Stimulated activated CD4-positive, alpha-beta T cell treated with anti-CD3 and anti-CD28 coated beads, TNF-alpha, amount 100 ng/mL, for 24 hours (primary cell): ENCODE measurements at regions not wholly inside any gene's neighbourhood (a gene's known extent, or its start where the extent isn't known, plus 50 kb on each side); places are given as distances from the start of the nearest gene placed in this dataset.

Experiments used
- DNase-seq, 3 experiments: peaks; one replicate each; pipeline ENCODE4 v3.0.0-alpha.2; 2020; ENCODE audit warnings: low read depth in 3 of 3

GRCh38 chr10:64502936-64503335, 981.7 kb downstream of the REEP3 start:
- DNase-seq: no peak

GRCh38 chr10:64503429-64503828, 982.2 kb downstream of the REEP3 start:
- DNase-seq: no peak

DNA sequence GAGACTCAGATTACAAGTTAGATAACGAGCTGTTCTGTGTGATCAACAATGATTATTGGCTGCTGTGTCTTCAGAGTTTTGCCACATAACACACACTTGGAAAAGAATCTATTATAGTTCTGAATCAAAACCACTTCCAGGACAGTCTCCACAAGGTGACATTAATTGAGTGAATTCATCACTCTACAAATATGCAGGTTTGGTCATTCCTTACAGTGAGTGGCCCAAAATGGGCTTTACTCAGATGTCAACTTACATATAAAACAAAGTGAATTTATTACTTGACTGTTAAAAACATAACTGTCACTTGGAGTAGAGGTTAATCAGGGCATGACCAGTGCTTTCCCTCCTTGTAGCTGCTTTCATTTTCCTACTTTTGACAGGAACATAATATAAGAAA, 984.3 kb downstream of the REEP3 start:
- DNase-seq: no peak

DNA sequence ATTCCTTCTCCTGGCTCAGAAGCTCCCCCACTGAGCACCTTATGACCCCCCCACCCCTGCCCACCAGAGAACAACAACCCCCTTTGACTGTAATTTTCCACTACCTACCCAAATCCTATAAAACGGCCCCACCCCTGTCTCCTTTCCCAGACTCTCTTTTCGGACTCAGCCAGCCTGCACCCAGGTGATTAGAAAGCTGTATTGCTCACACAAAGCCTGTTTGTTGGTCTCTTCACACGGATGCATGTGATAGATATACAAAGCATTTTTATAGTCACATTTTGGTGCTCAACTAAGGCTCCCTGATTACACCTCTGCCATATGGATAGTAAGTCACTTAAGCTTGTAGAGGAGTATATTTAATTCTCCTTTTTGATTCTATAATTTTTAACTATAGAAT, 985.8 kb downstream of the REEP3 start:
- DNase-seq: no peak

DNA sequence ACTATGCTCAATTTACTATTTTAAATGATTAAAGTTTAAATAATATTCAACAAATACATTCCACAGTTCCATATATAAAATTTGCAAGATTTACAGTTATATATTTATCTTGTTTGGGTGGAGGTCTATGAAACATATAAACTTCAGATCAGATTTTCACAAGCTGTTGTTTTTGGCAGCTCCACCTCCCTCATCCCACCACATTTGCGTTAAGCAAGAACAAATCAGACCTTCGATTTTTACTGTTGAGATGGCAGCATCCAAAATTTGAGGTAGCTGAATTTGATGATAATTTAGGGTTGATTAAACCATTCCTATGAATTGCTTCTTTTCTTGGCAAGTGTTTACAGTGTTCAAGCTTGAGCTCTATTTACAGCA, 986.4 kb downstream of the REEP3 start:
- no peak for DNase-seq

DNA sequence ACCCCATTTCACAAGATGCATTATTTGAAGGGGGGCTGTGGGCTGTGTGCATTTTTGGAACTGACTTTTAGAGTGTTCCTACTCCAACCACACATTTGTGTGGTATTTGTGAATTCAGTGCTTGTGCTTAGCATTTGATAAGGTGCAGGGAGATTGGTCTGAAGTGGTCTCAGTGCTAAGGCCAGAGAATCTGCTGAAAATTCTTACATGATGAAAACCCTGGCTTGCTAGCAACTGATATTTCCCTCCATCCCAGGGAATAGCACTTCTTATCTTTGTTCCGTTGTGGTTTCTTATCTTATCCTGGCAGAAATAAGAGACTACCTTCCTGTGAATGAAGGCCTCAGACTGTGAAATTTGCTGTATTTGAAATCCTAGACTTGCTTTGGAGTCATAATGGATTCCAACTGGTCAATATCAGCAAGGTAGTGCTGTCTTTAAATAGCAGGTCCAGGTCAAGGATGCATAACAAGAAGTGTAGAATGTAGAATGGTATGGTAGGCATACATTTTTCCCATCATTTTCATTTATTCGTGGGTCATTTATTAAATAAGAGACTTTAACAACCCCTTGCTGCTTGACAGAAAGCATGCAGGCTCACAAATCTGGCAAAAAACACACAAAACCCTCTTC, 986.9 kb downstream of the REEP3 start:
- DNase-seq: no peak

DNA sequence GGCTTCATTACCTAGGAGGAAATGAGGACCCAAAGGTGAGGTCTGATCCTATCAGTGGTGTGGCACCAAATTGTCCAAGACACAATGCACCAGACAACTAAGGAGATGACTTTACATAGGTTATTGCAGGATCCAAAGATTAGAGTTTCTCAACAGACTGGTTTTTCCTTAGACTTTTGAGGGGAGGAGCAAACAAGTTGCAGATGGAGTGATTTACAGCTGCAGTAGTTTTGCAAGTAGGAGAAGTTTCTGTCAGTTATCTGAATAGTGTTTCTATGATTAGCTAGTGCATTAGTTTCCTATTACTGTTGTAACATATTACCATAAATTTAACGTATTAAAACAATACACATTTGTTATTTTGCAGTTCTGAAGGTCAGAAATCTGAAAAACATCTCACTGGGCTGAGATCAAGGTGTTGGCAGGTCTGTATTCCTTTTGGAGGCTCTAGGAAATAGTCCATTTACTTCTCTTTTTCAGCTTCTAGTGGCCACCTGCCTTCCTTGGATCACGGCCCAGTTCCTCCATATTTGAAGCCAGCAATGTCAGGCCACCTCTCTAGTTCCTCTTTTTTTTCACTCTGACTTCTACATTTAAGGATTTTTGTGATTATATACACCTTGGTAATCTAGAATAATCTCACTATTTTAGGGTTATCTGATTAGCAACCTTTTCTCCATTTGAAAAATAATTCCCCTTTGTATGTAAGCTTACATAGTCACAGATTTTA, 994.9 kb downstream of the REEP3 start:
- no peak for DNase-seq

DNA sequence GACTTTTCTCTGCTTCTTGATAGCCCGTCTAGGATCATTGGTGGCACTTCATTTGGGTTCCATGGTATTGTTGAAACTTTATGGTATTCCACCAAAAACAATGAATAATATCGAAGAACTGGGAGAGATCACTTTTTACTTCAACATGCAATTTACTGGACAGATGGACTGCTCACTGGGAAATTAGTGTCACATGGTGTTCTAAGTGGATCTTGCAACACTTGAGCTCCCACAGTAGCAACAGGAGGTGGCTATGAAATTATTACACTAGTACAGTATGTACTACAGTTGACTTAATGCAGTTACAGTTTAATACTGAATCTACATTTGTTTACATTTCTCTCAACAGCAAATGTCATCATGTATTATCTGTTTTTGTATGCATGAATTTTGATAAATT, 997.3 kb downstream of the REEP3 start:
- DNase-seq: no peak

DNA sequence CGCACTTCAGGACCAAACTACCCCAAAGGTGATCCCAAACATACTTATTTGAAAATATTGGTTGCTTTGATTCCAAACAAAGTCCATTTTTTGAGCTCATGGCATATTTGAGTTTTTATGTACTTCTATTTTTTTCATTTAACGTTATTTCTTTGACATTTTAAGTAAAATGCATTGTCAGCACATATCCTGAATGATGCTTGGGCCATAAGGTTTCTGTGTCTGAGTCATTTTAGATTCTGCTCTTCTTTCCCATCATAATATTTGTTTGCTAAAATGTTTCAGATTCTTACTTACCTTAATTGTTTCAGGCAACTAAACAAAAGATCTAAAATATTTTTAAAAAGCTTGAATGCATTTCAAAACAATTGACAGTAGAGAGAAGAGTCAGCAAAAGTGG, 998.2 kb downstream of the REEP3 start:
- DNase-seq: no peak

DNA sequence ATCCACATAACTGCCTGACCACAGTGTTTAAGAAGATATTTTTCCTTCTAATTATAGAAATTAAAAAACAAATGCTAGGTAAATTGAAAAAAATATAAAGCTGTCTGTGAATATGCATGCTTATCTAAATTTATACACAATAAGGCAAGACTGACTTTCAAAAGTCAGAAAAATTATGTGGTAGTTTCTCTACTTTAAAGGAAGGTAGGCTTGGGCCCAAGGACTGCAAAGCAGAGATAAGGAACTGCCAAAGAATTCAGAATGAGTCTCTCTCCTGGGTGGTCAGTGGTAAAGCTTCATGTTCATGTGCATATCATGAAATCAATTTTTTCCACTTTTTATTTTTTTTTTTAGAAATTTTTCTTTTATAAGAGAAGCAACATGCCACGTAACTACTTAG, 998.6 kb downstream of the REEP3 start:
- no peak for DNase-seq

DNA sequence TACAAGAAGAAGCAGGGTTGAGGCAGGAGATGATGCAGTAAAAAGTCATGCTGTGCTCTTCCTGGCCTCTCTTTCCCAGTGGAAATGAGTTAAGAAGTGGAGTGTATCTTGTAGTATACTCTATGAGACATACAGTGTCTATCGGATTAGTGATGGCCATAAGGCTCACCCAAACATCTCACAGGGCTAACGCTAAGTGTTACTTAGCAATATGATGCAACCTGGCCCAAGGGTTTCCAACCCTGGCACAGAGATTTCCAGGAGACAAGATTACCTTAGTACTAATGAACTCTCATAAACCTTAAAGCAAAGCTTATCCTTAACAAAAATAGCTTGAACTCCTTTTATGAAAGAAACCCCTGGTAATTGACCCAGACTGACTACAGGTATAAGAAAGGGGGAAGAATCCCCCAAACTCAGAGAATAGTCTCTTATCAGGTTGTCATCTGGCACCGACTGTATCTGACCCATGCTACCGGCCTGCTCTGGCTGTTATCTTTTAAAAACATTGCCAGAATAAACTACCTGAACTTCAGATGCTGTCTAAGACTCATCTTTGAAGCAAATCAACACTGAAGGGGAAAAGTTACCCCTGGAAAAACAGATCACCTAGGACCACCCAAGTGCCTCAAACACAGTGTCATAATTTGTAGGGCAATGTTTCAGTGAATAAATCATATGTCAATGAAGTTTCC, 1002.0 kb downstream of the REEP3 start:
- no peak for DNase-seq

- DNase-seq: no peak
Measured at GRCh38 chr10:64528294-64529002, 1007.2 kb downstream of the REEP3 start.

DNA sequence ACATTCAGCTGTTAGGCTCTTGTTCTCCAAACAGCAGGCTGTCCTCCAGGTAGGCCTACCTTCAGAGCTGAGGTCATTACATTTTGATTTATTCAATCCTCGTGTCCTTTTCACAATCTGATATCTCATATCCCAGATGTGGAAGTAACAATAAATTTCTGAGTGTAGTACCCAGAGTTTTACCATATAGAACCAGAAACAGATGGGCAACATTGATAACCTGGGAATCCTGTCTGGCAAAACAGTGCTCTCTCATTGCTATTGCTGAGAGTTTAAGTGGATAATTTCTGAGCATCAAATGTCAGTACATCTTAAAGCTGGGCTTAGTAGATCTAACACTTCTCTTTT, 1007.8 kb downstream of the REEP3 start:
- DNase-seq: no peak

DNA sequence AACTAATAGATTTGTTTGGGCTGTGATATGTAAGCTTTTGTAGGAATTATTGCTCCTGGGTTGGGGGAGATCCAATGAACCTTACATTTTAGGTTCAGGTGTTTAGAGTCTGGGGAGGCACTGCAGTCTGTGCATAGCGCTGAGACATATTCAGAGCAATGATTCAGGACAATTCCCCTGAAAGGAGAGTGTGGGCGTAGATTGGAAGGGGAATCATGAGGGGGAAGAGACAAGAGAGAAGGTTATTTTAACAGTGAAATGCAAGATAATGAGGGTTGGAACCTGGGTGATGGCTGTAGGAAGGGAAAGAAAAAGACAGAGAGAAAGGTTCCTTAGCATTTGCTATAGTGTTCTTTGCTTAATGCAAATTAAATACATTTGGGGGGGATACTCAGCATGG, 1013.4 kb downstream of the REEP3 start:
- DNase-seq: no peak

- DNase-seq: no peak
Measured at GRCh38 chr10:64535131-64535867, 1014.1 kb downstream of the REEP3 start.

- DNase-seq: no peak
Measured at GRCh38 chr10:64537112-64537511, 1015.9 kb downstream of the REEP3 start.

DNA sequence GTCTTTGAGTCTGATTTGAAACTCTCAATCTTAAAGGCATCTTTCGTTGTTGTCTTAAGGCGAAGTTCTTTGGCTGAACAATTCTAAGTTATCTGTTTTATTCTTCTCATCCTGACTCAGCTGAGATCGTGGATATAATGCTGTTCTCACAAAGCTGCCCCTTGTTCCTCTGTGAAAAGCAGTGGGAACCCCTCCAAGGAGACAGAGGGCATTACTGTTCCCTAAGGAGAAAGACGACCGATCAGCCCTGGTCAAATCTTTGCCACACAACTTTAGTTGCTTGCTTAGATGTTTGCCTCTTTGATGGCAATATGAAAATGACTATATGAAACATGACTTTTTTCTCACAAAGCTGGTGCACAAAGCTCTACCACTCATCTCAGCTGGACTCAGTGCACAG, 1016.7 kb downstream of the REEP3 start:
- DNase-seq: no peak

GRCh38 chr10:64546073-64546472, 1024.9 kb downstream of the REEP3 start:
- DNase-seq: no peak

DNA sequence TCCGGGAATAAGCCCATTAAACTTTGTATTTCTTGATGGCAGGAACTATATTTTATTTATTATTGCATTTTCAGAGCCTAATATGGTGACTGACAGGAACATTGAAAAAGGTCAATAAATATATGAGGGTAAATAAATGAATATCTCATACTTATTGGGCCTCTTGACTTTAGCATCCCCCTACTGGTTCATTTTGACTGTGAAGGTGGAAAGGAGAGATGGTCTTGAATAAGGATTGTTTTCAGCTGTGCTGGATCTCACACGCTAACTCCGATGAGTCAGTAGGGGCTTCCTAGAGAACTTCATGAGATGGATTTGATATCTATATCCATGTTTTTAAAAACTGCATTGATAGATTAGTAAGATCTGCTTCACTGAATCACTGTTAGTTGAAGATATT, 1026.0 kb downstream of the REEP3 start:
- DNase-seq: no peak

DNA sequence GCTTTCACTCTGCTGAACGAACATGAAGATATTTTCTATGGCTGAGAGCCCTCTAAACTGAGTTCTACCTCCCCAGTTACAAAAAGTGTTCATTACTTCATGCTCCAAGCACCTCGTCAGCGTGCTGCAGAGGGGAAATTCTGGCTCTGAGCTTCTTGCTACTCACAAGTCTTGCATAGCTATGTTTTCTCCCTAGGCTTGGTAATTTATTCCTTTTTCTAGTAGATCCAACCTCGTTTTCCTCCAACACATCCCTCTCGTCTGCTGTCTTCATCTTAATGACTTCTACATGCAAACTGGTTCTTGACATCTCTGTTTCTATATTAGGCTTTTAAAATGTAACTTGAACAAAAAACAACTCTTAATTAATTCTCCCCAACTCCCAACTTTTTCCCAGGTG, 1034.5 kb downstream of the REEP3 start:
- no peak for DNase-seq

DNA sequence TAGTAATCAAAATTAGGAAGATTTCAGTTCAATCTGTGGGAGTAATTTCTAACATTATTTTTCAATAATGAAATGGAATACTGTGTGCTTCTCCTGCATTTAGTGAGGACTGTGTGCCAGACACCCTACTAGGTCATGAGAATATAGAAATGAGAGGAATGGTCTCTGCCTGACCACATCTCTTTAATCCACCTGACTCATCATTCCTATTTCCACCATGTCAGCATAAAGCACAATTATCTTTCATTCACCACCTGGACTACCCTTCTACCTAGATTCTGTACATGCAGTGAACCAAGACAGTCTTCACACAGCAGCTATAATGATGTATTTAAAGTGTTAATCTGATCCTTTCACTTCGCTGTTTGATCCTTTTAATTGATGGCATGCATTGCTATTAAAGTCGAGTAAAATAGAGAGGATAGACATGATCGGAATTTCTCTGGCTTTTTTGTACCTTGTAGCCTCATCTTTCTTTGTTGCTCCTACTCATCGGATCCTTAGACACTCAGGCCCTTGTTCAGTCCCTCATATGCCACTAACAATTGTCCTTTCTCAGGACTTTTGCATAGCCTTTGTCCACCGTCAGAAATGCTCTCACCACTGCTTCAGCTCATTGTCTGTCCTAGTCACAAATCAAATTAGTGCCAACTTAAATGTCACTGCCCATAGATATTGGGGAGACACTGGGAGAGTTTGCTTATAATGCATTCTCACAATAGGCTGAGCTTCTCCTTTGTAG, 1037.1 kb downstream of the REEP3 start:
- no peak for DNase-seq
